DND-41 (cell line): ENCODE measurements at regions not wholly inside any gene's neighbourhood (a gene's known extent, or its start where the extent isn't known, plus 50 kb on each side); places are given as distances from the start of the nearest gene placed in this dataset.

Experiments used
- ATAC-seq: fragments of 200-7000 bp; cut with Tn5 transposase; 3 replicates; pipeline ENCODE4 v1.9.1; 2021; ENCODE audit warnings: low read depth; ENCODE audit not compliant: insufficient read depth
- DNase-seq: peaks from one replicate; pipeline ENCODE4 v3.0.0-alpha.2; 2020
- H2AFZ ChIP-seq: 2 replicates; pipeline ENCODE4 v1.6.0; 2012; ENCODE audit warnings: low read depth, low read length
- H3K27ac ChIP-seq: 2 replicates; pipeline ENCODE4 v1.5.1; 2012; ENCODE audit warnings: low read length, inconsistent platforms
- H3K27me3 ChIP-seq: fragments of 200-600 bp; sonication (generic); 2 replicates; pipeline ENCODE4 v1.6.0; 2012; ENCODE audit warnings: low read length, mild to moderate bottlenecking, inconsistent platforms; ENCODE audit not compliant: insufficient read depth, poor library complexity
- H3K36me3 ChIP-seq: 2 replicates; pipeline ENCODE4 v1.5.1; 2012; ENCODE audit warnings: low read length, inconsistent platforms; ENCODE audit not compliant: insufficient read depth
- H3K4me1 ChIP-seq: 2 replicates; pipeline ENCODE4 v1.5.1; 2012; ENCODE audit warnings: mild to moderate bottlenecking, low read length; ENCODE audit not compliant: insufficient read depth
- H3K4me2 ChIP-seq: 2 replicates; pipeline ENCODE4 v1.6.0; 2012; ENCODE audit warnings: mild to moderate bottlenecking, moderate library complexity, low read length, inconsistent platforms; ENCODE audit not compliant: insufficient read depth
- H3K4me3 ChIP-seq, 2 experiments: fragments of 200-600 bp in 1 of 2; shearing (Covaris generic) in 1 of 2; 2 replicates each; pipeline ENCODE4 v1.5.1; 2012 to 2016; ENCODE audit warnings: inconsistent platforms in 2 of 2, low read length in 2 of 2, mild to moderate bottlenecking in 2 of 2, low read depth in 1 of 2, moderate library complexity in 1 of 2
- H3K79me2 ChIP-seq: 2 replicates; pipeline ENCODE4 v1.6.0; 2012; ENCODE audit warnings: low read length, inconsistent platforms; ENCODE audit not compliant: insufficient read depth
- H3K9ac ChIP-seq: 2 replicates; pipeline ENCODE4 v1.6.0; 2012; ENCODE audit warnings: low read depth, mild to moderate bottlenecking, inconsistent platforms, low read length, moderate library complexity
- H3K9me3 ChIP-seq: 2 replicates; pipeline ENCODE4 v1.5.1; 2012; ENCODE audit warnings: low read length, moderate library complexity, mild to moderate bottlenecking, inconsistent platforms; ENCODE audit not compliant: insufficient read depth, severe bottlenecking
- H4K20me1 ChIP-seq: 2 replicates; pipeline ENCODE4 v1.6.0; 2012; ENCODE audit warnings: low read length; ENCODE audit not compliant: insufficient read depth
- EZH2 ChIP-seq: IDR thresholded peaks from 3 replicates; pipeline ENCODE4 v1.6.1; 2012; ENCODE audit warnings: borderline replicate concordance, low read depth, mild to moderate bottlenecking, moderate library complexity, low read length, inconsistent platforms; ENCODE audit not compliant: severe bottlenecking
- TF ChIP-seq, protein P1 (sequence below): IDR thresholded peaks from 2 replicates; pipeline ENCODE4 v1.5.1; 2012; ENCODE audit warnings: borderline replicate concordance, low read length, moderate library complexity, mild to moderate bottlenecking; ENCODE audit not compliant: poor library complexity, severe bottlenecking; ENCODE audit errors: extremely low read depth

DNA sequence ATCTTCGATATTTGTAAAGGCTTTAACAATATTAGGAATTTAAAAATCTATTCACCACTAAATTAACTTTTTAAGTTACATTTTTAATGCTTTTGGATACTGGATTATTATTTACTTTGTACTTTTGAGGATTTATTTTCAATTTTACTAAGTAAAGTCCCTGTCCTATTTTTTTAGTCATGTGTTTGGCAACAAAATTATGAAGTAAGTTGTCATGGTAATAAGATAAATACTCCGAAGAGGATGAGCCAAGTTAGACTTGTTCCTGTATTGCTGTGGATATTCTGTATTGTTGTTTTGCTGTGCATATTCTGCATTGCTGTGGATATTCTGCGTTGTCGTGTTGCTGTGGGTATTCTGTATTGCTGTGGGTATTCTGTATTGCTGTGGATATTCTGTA, 210.1 kb downstream of the MTRR start:
- Histone ChIP-seq H3K9me3 (no peaks in the 10 kb centered on the region), H3K9ac (no peak overlapping the region), H3K27ac (no peak overlapping the region), H3K4me1 (no peaks in the 10 kb centered on the region), H3K79me2 (no peaks in the 10 kb centered on the region), H3K4me2 (no peak overlapping the region), H4K20me1 (no peaks in the 10 kb centered on the region), H3K36me3 (no peaks in the 10 kb centered on the region), H3K4me3 (no peak overlapping the region), H3K27me3 (no peaks in the 10 kb centered on the region), H2AFZ (no peak overlapping the region)
- no peak for ATAC-seq
- TF ChIP-seq, protein P1, sequence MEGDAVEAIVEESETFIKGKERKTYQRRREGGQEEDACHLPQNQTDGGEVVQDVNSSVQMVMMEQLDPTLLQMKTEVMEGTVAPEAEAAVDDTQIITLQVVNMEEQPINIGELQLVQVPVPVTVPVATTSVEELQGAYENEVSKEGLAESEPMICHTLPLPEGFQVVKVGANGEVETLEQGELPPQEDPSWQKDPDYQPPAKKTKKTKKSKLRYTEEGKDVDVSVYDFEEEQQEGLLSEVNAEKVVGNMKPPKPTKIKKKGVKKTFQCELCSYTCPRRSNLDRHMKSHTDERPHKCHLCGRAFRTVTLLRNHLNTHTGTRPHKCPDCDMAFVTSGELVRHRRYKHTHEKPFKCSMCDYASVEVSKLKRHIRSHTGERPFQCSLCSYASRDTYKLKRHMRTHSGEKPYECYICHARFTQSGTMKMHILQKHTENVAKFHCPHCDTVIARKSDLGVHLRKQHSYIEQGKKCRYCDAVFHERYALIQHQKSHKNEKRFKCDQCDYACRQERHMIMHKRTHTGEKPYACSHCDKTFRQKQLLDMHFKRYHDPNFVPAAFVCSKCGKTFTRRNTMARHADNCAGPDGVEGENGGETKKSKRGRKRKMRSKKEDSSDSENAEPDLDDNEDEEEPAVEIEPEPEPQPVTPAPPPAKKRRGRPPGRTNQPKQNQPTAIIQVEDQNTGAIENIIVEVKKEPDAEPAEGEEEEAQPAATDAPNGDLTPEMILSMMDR, result no peak
- no peak for TF ChIP-seq EZH2
- no peak for DNase-seq

DNA sequence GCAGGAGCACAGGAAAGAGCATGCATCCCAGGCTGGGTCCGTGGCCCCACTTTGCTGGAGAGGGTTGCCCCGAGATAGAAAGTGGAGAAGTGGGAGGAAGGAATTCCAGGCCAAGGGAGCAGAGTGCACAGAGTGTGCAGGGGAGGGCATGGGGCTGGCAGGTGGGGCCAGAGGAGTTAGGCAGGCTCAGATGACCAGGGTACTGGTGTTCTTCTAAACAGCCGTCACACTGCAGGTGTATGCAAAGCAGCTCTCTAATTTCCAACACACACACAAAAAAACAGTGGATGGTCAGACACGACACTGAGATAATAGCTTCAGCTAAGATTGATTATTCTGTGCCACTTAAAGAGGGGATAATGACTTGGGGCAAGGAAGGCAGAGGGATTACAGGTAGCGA, 212.2 kb downstream of the MTRR start:
- TF ChIP-seq, protein P1, result no peak
- no peak for TF ChIP-seq EZH2
- ATAC-seq (no peak), DNase-seq (no peak)
- H3K27ac ChIP-seq, result no peak overlapping the region
- no peaks in the 10 kb centered on the region for H3K9me3 ChIP-seq
- H3K4me2 ChIP-seq, result no peak overlapping the region
- H3K79me2 ChIP-seq, result no peaks in the 10 kb centered on the region
- H3K27me3 ChIP-seq, result no peaks in the 10 kb centered on the region
- no peaks in the 10 kb centered on the region for H3K36me3 ChIP-seq
- no peaks in the 10 kb centered on the region for H4K20me1 ChIP-seq
- H3K4me1 ChIP-seq, result no peaks in the 10 kb centered on the region
- H3K4me3 ChIP-seq, result no peak overlapping the region
- H2AFZ ChIP-seq, result no peak overlapping the region
- no peak overlapping the region for H3K9ac ChIP-seq

DNA sequence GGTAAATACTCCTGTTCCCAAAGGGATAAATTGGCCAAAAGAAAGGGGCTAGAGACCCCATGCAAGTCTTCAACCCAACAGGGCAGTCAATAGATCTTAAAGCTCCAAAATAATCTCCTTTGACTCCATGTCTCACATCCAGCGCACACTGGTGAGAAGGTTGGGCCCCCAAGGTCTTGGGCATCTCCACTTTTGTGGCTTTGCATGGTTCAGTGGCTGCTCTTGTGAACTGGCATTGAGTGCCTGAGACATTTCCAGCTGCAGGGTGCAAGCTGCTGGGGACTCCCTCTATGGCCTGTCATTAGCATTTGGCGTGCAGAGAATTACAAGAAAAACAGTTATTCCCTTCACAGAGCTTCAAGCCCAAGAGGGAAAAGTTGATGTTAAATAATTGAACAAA, 224.7 kb downstream of the MTRR start:
- DNase-seq (no peak), ATAC-seq (no peak)
- TF ChIP-seq EZH2, result no peak
- TF ChIP-seq, protein P1, result no peak
- Histone ChIP-seq H3K27me3 (no peaks in the 10 kb centered on the region), H3K4me3 (no peak overlapping the region), H3K36me3 (no peaks in the 10 kb centered on the region), H3K9me3 (no peaks in the 10 kb centered on the region), H3K27ac (no peak overlapping the region), H3K4me2 (no peak overlapping the region), H4K20me1 (no peaks in the 10 kb centered on the region), H3K4me1 (no peaks in the 10 kb centered on the region), H3K79me2 (no peaks in the 10 kb centered on the region), H3K9ac (no peak overlapping the region), H2AFZ (no peak overlapping the region)

DNA sequence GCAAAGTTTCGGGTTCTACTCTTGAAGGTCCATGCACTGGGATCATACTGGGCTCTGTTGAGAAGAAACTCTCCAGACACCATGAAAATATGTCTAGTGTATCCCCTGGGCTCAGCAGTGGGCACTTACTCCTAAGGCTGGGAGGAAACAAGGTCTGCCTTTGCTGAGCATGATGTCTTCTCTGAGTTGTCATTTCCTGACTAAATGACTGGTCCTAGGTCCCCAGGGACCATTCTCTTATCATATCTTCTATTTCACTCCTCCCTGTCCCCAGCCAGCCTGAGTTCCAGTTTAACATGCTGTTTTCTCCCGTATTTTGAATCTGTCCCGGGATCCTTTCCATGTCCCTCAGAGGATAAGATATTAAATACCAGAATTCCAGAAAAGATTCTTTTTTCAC, 225.4 kb downstream of the MTRR start:
- no peak for ATAC-seq
- no peaks in the 10 kb centered on the region for H4K20me1 ChIP-seq
- TF ChIP-seq, protein P1, result no peak
- no peak for TF ChIP-seq EZH2

More for the DNA sequence above, 225.4 kb downstream of the MTRR start:
- Histone ChIP-seq H3K79me2 (no peaks in the 10 kb centered on the region), H3K4me1 (no peaks in the 10 kb centered on the region), H2AFZ (no peak overlapping the region), H3K4me3 (no peak overlapping the region), H3K27ac (no peak overlapping the region), H3K9me3 (no peaks in the 10 kb centered on the region), H3K36me3 (no peaks in the 10 kb centered on the region), H3K27me3 (no peaks in the 10 kb centered on the region), H3K9ac (no peak overlapping the region), H3K4me2 (no peak overlapping the region)
- DNase-seq, result no peak
